ENCODE measurements at regions not wholly inside any gene's neighbourhood (a gene's known extent, or its start where the extent isn't known, plus 50 kb on each side); places are given as distances from the start of the nearest gene placed in this dataset.

- no peak for DNase-seq
Observed at GRCh38 chr2:509888-510287, 167.3 kb downstream of the TMEM18 start.

GRCh38 chr2:508121-508520 is 169.1 kb downstream of the TMEM18 start:
- DNase-seq = no peak

- DNase-seq = no peak
Observed at GRCh38 chr2:506866-507265, 170.3 kb downstream of the TMEM18 start.

GRCh38 chr2:506451-506850 is 170.8 kb downstream of the TMEM18 start:
- no peak for DNase-seq

GRCh38 chr2:505941-506340 is 171.3 kb downstream of the TMEM18 start:
- no peak for DNase-seq

- DNase-seq = no peak
Observed at GRCh38 chr2:503288-503999, 173.8 kb downstream of the TMEM18 start.

GRCh38 chr2:502831-503230 is 174.4 kb downstream of the TMEM18 start:
- no peak for DNase-seq

GRCh38 chr2:501667-502066 is 175.5 kb downstream of the TMEM18 start:
- no peak for DNase-seq

- DNase-seq = no peak
Observed at GRCh38 chr2:501130-501529, 176.1 kb downstream of the TMEM18 start.

GRCh38 chr2:499726-500125 is 177.5 kb downstream of the TMEM18 start:
- no peak for DNase-seq

- DNase-seq = no peak
Observed at GRCh38 chr2:498493-499178, 178.6 kb downstream of the TMEM18 start.

- DNase-seq = no peak
Observed at GRCh38 chr2:497770-498492, 179.3 kb downstream of the TMEM18 start.

- no peak for DNase-seq
Observed at GRCh38 chr2:496729-497128, 180.5 kb downstream of the TMEM18 start.

GRCh38 chr2:495745-496275 is 181.4 kb downstream of the TMEM18 start:
- DNase-seq = no peak

GRCh38 chr2:494853-495252 is 182.4 kb downstream of the TMEM18 start:
- DNase-seq = no peak

- no peak for DNase-seq
Observed at GRCh38 chr2:493228-493627, 184.0 kb downstream of the TMEM18 start.

GRCh38 chr2:492178-492577 is 185.0 kb downstream of the TMEM18 start:
- no peak for DNase-seq

GRCh38 chr2:489838-490237 is 187.4 kb downstream of the TMEM18 start:
- no peak for DNase-seq

- no peak for DNase-seq
Observed at GRCh38 chr2:489084-489483, 188.1 kb downstream of the TMEM18 start.

- no peak for DNase-seq
Observed at GRCh38 chr2:487186-488079, 189.8 kb downstream of the TMEM18 start.

GRCh38 chr2:486371-486770 is 190.8 kb downstream of the TMEM18 start:
- no peak for DNase-seq

GRCh38 chr2:481388-481787 is 193.5 kb upstream of the ALKAL2 start:
- no peak for DNase-seq

Data from activated T-cell treated with anti-CD3 and anti-CD28 coated beads, Interleukin-2, amount 50 U/mL, for 48 hours (primary cell).